ENCODE measurements at regions not wholly inside any gene's neighbourhood (a gene's known extent, or its start where the extent isn't known, plus 50 kb on each side); places are given as distances from the start of the nearest gene placed in this dataset.
A peak's percentile ranks its signal among the peaks of the same experiment; 100 is the strongest.

GRCh38 chr16:73190688-73191659, 143.0 kb upstream of the ZFHX3 start:
- H3K4me2 ChIP-seq (ENCODE audit: low read length): no peak overlapping the region
- H3K27me3 ChIP-seq (ENCODE audit: control insufficient read depth, insufficient read depth, low read length): peaks cover 4% of the 10 kb centered on the region
- H3K4me3 ChIP-seq (ENCODE audit: low read length): no peak overlapping the region
- no peak overlapping the region for H3K9ac ChIP-seq (ENCODE audit: low read depth, low read length)
- H3K9me3 ChIP-seq (replicated peaks; ENCODE audit: low read length): no peaks in the 10 kb centered on the region
- no peaks in the 10 kb centered on the region for H3K36me3 ChIP-seq (ENCODE audit: insufficient read depth, low read length)
- H3K4me1 ChIP-seq (ENCODE audit: control insufficient read depth, insufficient read depth, low read length): peaks cover 12% of the 10 kb centered on the region

- H3K9me3 ChIP-seq (replicated peaks; ENCODE audit: low read length): no peaks in the 10 kb centered on the region
- peaks cover 12% of the 10 kb centered on the region for H3K4me1 ChIP-seq (ENCODE audit: control insufficient read depth, insufficient read depth, low read length)
- H3K4me3 ChIP-seq (ENCODE audit: low read length): no peak overlapping the region
- no peak overlapping the region for H3K4me2 ChIP-seq (ENCODE audit: low read length)
- H3K36me3 ChIP-seq (ENCODE audit: insufficient read depth, low read length): no peaks in the 10 kb centered on the region
- H3K27me3 ChIP-seq (ENCODE audit: control insufficient read depth, insufficient read depth, low read length): peaks cover 4% of the 10 kb centered on the region
- H3K9ac ChIP-seq (ENCODE audit: low read depth, low read length): no peak overlapping the region
Observed at GRCh38 chr16:73190256-73190655, 142.3 kb upstream of the ZFHX3 start.

GRCh38 chr16:73189136-73189535, 141.2 kb upstream of the ZFHX3 start:
- Histone ChIP-seq H3K36me3 (ENCODE audit: insufficient read depth, low read length) (no peaks in the 10 kb centered on the region), H3K4me3 (ENCODE audit: low read length) (no peak overlapping the region), H3K9me3 (replicated peaks; ENCODE audit: low read length) (no peaks in the 10 kb centered on the region), H3K4me2 (ENCODE audit: low read length) (no peak overlapping the region), H3K9ac (ENCODE audit: low read depth, low read length) (no peak overlapping the region), H3K4me1 (ENCODE audit: control insufficient read depth, insufficient read depth, low read length) (peaks cover 12% of the 10 kb centered on the region), H3K27me3 (ENCODE audit: control insufficient read depth, insufficient read depth, low read length) (peaks cover 4% of the 10 kb centered on the region)

GRCh38 chr16:73186752-73187601, 139.0 kb upstream of the ZFHX3 start:
- peaks cover 2% of the 10 kb centered on the region for H3K4me1 ChIP-seq (ENCODE audit: control insufficient read depth, insufficient read depth, low read length)

GRCh38 chr16:73185737-73186136, 137.8 kb upstream of the ZFHX3 start:
- no peaks in the 10 kb centered on the region for H3K36me3 ChIP-seq (ENCODE audit: insufficient read depth, low read length)
- no peak overlapping the region for H3K4me2 ChIP-seq (ENCODE audit: low read length)
- no peaks in the 10 kb centered on the region for H3K9me3 ChIP-seq (replicated peaks; ENCODE audit: low read length)
- no peak overlapping the region for H3K9ac ChIP-seq (ENCODE audit: low read depth, low read length)
- H3K4me1 ChIP-seq (ENCODE audit: control insufficient read depth, insufficient read depth, low read length): no peaks in the 10 kb centered on the region
- no peak overlapping the region for H3K4me3 ChIP-seq (ENCODE audit: low read length)
- H3K27me3 ChIP-seq (ENCODE audit: control insufficient read depth, insufficient read depth, low read length): peaks cover 4% of the 10 kb centered on the region

More at GRCh38 chr16:73186752-73187601, 139.0 kb upstream of the ZFHX3 start:
- Histone ChIP-seq H3K27me3 (ENCODE audit: control insufficient read depth, insufficient read depth, low read length) (peaks cover 4% of the 10 kb centered on the region), H3K9ac (ENCODE audit: low read depth, low read length) (no peak overlapping the region), H3K4me2 (ENCODE audit: low read length) (no peak overlapping the region), H3K9me3 (replicated peaks; ENCODE audit: low read length) (no peaks in the 10 kb centered on the region), H3K36me3 (ENCODE audit: insufficient read depth, low read length) (no peaks in the 10 kb centered on the region), H3K4me3 (ENCODE audit: low read length) (no peak overlapping the region)

- no peaks in the 10 kb centered on the region for H3K9me3 ChIP-seq (replicated peaks; ENCODE audit: low read length)
- H3K4me3 ChIP-seq (ENCODE audit: low read length): no peak overlapping the region
- H3K9ac ChIP-seq (ENCODE audit: low read depth, low read length): no peak overlapping the region
- no peak overlapping the region for H3K4me2 ChIP-seq (ENCODE audit: low read length)
- no peaks in the 10 kb centered on the region for H3K4me1 ChIP-seq (ENCODE audit: control insufficient read depth, insufficient read depth, low read length)
- no peaks in the 10 kb centered on the region for H3K27me3 ChIP-seq (ENCODE audit: control insufficient read depth, insufficient read depth, low read length)
- H3K36me3 ChIP-seq (ENCODE audit: insufficient read depth, low read length): no peaks in the 10 kb centered on the region
Observed at GRCh38 chr16:73183611-73184092, 135.7 kb upstream of the ZFHX3 start.

- Histone ChIP-seq H3K9me3 (replicated peaks; ENCODE audit: low read length) (no peaks in the 10 kb centered on the region), H3K27me3 (ENCODE audit: control insufficient read depth, insufficient read depth, low read length) (no peaks in the 10 kb centered on the region), H3K36me3 (ENCODE audit: insufficient read depth, low read length) (no peaks in the 10 kb centered on the region), H3K4me2 (ENCODE audit: low read length) (no peak overlapping the region), H3K4me1 (ENCODE audit: control insufficient read depth, insufficient read depth, low read length) (peaks cover 3% of the 10 kb centered on the region), H3K9ac (ENCODE audit: low read depth, low read length) (no peak overlapping the region), H3K4me3 (ENCODE audit: low read length) (no peak overlapping the region)
Observed at GRCh38 chr16:73179705-73180331, 131.9 kb upstream of the ZFHX3 start.

GRCh38 chr16:73177729-73178295, 129.9 kb upstream of the ZFHX3 start:
- H3K4me2 ChIP-seq (ENCODE audit: low read length): no peak overlapping the region
- H3K27me3 ChIP-seq (ENCODE audit: control insufficient read depth, insufficient read depth, low read length): no peaks in the 10 kb centered on the region
- no peaks in the 10 kb centered on the region for H3K36me3 ChIP-seq (ENCODE audit: insufficient read depth, low read length)
- peaks cover 13% of the 10 kb centered on the region for H3K4me1 ChIP-seq (ENCODE audit: control insufficient read depth, insufficient read depth, low read length)
- no peak overlapping the region for H3K9ac ChIP-seq (ENCODE audit: low read depth, low read length)
- no peak overlapping the region for H3K4me3 ChIP-seq (ENCODE audit: low read length)
- H3K9me3 ChIP-seq (replicated peaks; ENCODE audit: low read length): no peaks in the 10 kb centered on the region

GRCh38 chr16:73176577-73177013, 128.7 kb upstream of the ZFHX3 start:
- H3K27me3 ChIP-seq (ENCODE audit: control insufficient read depth, insufficient read depth, low read length): no peaks in the 10 kb centered on the region
- no peak overlapping the region for H3K9ac ChIP-seq (ENCODE audit: low read depth, low read length)
- no peak overlapping the region for H3K4me3 ChIP-seq (ENCODE audit: low read length)
- H3K9me3 ChIP-seq (replicated peaks; ENCODE audit: low read length): no peaks in the 10 kb centered on the region
- peaks cover 24% of the 10 kb centered on the region for H3K4me1 ChIP-seq (ENCODE audit: control insufficient read depth, insufficient read depth, low read length)
- no peak overlapping the region for H3K4me2 ChIP-seq (ENCODE audit: low read length)
- H3K36me3 ChIP-seq (ENCODE audit: insufficient read depth, low read length): no peaks in the 10 kb centered on the region

GRCh38 chr16:73172973-73173709, 125.2 kb upstream of the ZFHX3 start:
- peak overlapping the region; percentile 74 for H3K4me2 ChIP-seq (ENCODE audit: low read length)
- peaks cover 34% of the 10 kb centered on the region for H3K4me1 ChIP-seq (ENCODE audit: control insufficient read depth, insufficient read depth, low read length)
- H3K27me3 ChIP-seq (ENCODE audit: control insufficient read depth, insufficient read depth, low read length): no peaks in the 10 kb centered on the region
- no peaks in the 10 kb centered on the region for H3K36me3 ChIP-seq (ENCODE audit: insufficient read depth, low read length)
- H3K4me3 ChIP-seq (ENCODE audit: low read length): peak overlapping the region; percentile 29
- peak overlapping the region; percentile 64 for H3K9ac ChIP-seq (ENCODE audit: low read depth, low read length)
- H3K9me3 ChIP-seq (replicated peaks; ENCODE audit: low read length): no peaks in the 10 kb centered on the region
